Stomach (tissue), 8 donors: ENCODE measurements at regions not wholly inside any gene's neighbourhood (a gene's known extent, or its start where the extent isn't known, plus 50 kb on each side); places are given as distances from the start of the nearest gene placed in this dataset.

ENCODE experiments used
- DNase-seq, 2 donors: peaks; one replicate each; pipeline versions ENCODE4 v3.0.0 to v3.0.0-alpha.2; 2013 to 2019
- H3K27ac ChIP-seq, 5 donors: fragments of 200-600 bp in 4 of 5; sonication (generic) in 4 of 5; one replicate each; pipeline ENCODE4 v1.5.1; 2013 to 2019; ENCODE audit warnings: mild to moderate bottlenecking in 1 of 5, moderate library complexity in 1 of 5
- H3K27me3 ChIP-seq, 3 donors: fragments of 200-600 bp; sonication (generic); one replicate each; pipeline ENCODE4 v1.5.1; 2017 to 2019; ENCODE audit warnings: mixed run types in 1 of 3
- H3K36me3 ChIP-seq, 4 donors: fragments of 200-600 bp; sonication (generic); 1 replicate in 3 of 4; 2 replicates in 1 of 4; pipeline ENCODE4 v1.5.1; 2016 to 2019
- H3K4me1 ChIP-seq, 4 donors: fragments of 200-600 bp; sonication (generic); one replicate each; pipeline ENCODE4 v1.5.1; 2016 to 2019
- H3K4me3 ChIP-seq, 4 donors: fragments of 200-600 bp; sonication (generic) in 3 of 4; one replicate each; pipeline ENCODE4 v1.5.1; 2016 to 2019; ENCODE audit warnings: mild to moderate bottlenecking in 1 of 4
- H3K9me3 ChIP-seq, 4 donors: fragments of 200-600 bp; sonication (generic); one replicate each; pipeline ENCODE4 v1.5.1; 2016 to 2019
- CTCF ChIP-seq, 7 experiments: fragments of 450-650 bp in 4 of 7; fragments of 200-600 bp in 3 of 7; sonication (generic) in 3 of 7; IDR thresholded peaks; one replicate each; pipeline ENCODE4 v1.5.1; 2016 to 2019; ENCODE audit warnings: antibody characterized with exemption in 7 of 7, control low read depth in 2 of 7, mild to moderate bottlenecking in 1 of 7
- EP300 ChIP-seq: sonication (generic); formaldehyde crosslinking; IDR thresholded peaks from one replicate; pipeline ENCODE4 v1.6.1; 2017; ENCODE audit warnings: antibody characterized with exemption
- POLR2A ChIP-seq, 4 donors: fragments of 450-650 bp; IDR thresholded peaks; one replicate each; pipeline ENCODE4 v1.6.1; 2016; ENCODE audit warnings: antibody characterized with exemption in 4 of 4, control low read depth in 2 of 4, mild to moderate bottlenecking in 1 of 4, moderate library complexity in 1 of 4
- POLR2AphosphoS5 ChIP-seq, 3 donors: sonication (generic); formaldehyde crosslinking; IDR thresholded peaks; one replicate each; pipeline ENCODE4 v1.6.1; 2016; ENCODE audit warnings: antibody characterized with exemption in 3 of 3
- WGBS, 5 donors: extraction: QIAGEN DNeasy Blood & Tissue Kit in 3 of 5; methylation state at CpG; one replicate each; pipeline versions ENCODE4 v1.1.5 to v1.1.7; 2013 to 2018; 5-methylcytosine and 5-hydroxymethylcytosine counted together
- intact Hi-C: fragments of 100-400 bp; cut with DNase I; formaldehyde crosslinking; loops from one replicate; pipeline ENCODE4 v1.15.1; 2023; ENCODE audit warnings: low total_unique reads
- donor health status: healthy with polysubstance abuse.
- donor health status: Bipolar disorder and iron deficiency.
- donor health status: healthy.

DNA sequence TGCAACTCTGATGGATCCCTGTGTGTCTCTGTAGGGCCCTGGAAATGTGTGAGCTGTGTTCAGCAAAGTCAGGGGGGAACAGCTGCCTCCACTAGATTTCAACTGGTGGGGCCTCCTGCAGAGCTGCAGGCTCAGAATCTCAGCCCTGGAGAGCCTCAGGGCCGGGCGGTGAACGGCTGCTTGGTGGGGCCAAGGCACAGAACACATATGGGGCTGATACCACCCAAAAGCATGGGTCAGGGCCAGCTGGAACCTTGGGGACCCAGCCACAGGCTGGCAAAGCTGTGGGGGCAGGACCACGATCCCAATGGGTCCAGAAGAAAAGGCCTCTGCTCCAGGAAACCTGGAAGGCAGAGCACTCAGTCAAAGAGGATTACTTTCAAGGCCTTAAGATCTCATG is 878.5 kb downstream of the BCL11B start:
- DNase-seq, result no peak
- intact Hi-C loops, result no loop called here
- WGBS, 5 donors, result 64 to 83% (median 69%) methylated on average over 4 of the region's 4 CpGs

DNA sequence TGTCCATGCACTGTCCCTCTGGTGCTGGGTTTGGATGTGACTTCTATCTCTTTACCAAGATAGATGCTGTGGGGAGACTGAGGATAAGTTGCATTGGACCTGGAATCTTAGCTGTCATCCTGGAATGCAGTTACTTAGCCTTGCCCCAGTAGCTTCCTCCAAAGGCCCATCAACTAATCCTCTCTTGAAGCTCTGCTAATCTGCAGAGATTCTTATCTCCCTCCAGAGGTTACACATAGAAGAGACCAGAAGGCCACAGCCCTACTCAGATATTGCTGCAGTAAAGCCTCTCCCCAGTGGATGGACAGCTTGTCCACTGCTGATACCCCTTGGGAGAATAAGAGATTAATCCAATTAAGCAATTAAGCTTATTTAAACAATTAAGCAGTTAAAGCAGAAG is 867.2 kb downstream of the BCL11B start:
- Histone ChIP-seq H3K4me3 (no peak overlapping the region), H3K27me3 (no peaks in the 10 kb centered on the region), H3K36me3 (no peaks in the 10 kb centered on the region), H3K27ac (no peak overlapping the region), H3K4me1 (no peaks in the 10 kb centered on the region), H3K9me3 (no peaks in the 10 kb centered on the region)
- no peak for DNase-seq
- TF ChIP-seq POLR2A (IDR thresholded peaks at IDR 0.05) (no peak), EP300 (no peak), CTCF (IDR thresholded peaks at IDR 0.05) (no peak)
- intact Hi-C loops, result no loop called here

More for the DNA sequence above, 878.5 kb downstream of the BCL11B start:
- Histone ChIP-seq H3K9me3 (no peaks in the 10 kb centered on the region), H3K4me3 (no peak overlapping the region), H3K27me3 (no peaks in the 10 kb centered on the region), H3K27ac (no peak overlapping the region), H3K4me1 (no peaks in the 10 kb centered on the region), H3K36me3 (no peaks in the 10 kb centered on the region)
- TF ChIP-seq POLR2AphosphoS5 (IDR thresholded peaks at IDR 0.05) (no peak), POLR2A (IDR thresholded peaks at IDR 0.05) (no peak), CTCF (IDR thresholded peaks at IDR 0.05) (no peak), EP300 (no peak)

DNA sequence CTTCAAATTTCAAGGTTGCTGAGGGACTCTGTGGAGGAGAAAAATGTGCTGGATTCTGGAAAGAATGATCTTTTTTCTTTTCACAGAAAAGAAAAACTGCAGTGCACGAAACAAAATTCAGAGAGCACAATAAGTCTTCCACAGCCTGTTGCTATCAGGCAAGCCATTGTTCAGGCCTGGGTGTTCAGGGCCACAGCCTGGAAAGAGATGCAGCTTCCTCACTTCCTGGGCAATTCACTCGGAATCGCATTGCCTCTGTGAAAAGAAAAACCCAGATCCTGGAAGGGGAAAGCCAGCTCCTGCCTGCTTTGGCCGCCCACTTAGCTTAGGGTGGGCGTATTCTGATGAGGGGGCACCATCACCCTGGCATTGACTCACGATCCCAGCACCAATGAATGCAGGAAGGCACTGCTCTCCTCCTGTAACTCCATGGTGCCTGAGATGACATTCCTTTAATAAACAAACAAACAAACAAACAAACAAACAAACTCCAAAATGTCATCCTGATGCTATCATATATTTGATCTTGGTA is 863.9 kb downstream of the BCL11B start:
- H3K4me3 ChIP-seq, result no peak overlapping the region
- 50 to 71% (median 65%) methylated on average over 6 of the region's 6 CpGs for WGBS, 5 donors

GRCh38 chr14:98408713-98409112 is 863.3 kb downstream of the BCL11B start:
- Histone ChIP-seq H3K9me3 (no peaks in the 10 kb centered on the region), H3K27me3 (no peaks in the 10 kb centered on the region), H3K36me3 (no peaks in the 10 kb centered on the region), H3K27ac (no peak overlapping the region), H3K4me3 (no peak overlapping the region), H3K4me1 (no peaks in the 10 kb centered on the region)
- DNase-seq, result no peak
- 79 to 86% (median 83%) methylated on average over 6 of the region's 6 CpGs for WGBS, 5 donors
- intact Hi-C loops, result no loop called here
- TF ChIP-seq CTCF (IDR thresholded peaks at IDR 0.05), result no peak
- no peak for TF ChIP-seq POLR2AphosphoS5 (IDR thresholded peaks at IDR 0.05)
- TF ChIP-seq EP300, result no peak
- no peak for TF ChIP-seq POLR2A (IDR thresholded peaks at IDR 0.05)

More for the DNA sequence above, 863.9 kb downstream of the BCL11B start:
- no peaks in the 10 kb centered on the region for H3K36me3 ChIP-seq
- no peaks in the 10 kb centered on the region for H3K27me3 ChIP-seq
- H3K9me3 ChIP-seq, result no peaks in the 10 kb centered on the region
- intact Hi-C loops, result no loop called here
- no peak for DNase-seq
- no peaks in the 10 kb centered on the region for H3K4me1 ChIP-seq
- no peak overlapping the region for H3K27ac ChIP-seq
- TF ChIP-seq POLR2AphosphoS5 (IDR thresholded peaks at IDR 0.05) (no peak), EP300 (no peak), POLR2A (IDR thresholded peaks at IDR 0.05) (no peak), CTCF (IDR thresholded peaks at IDR 0.05) (no peak)
